GM23338 (cell line): ENCODE measurements at regions not wholly inside any gene's neighbourhood (a gene's known extent, or its start where the extent isn't known, plus 50 kb on each side); places are given as distances from the start of the nearest gene placed in this dataset.

ENCODE experiments used
- CREB1 ChIP-seq: fragments of 250-450 bp; sonication (Bioruptor Pico); IDR thresholded peaks from 2 replicates; pipeline ENCODE4 v1.5.0; 2020; ENCODE audit warnings: low read depth, mild to moderate bottlenecking, moderate library complexity
- EZH2 ChIP-seq: fragments of 200-600 bp; sonication (generic); IDR thresholded peaks from one replicate; pipeline ENCODE4 v1.8.0; 2017; ENCODE audit warnings: antibody characterized with exemption, mild to moderate bottlenecking, low read depth; ENCODE audit not compliant: unreplicated experiment
- EZH2phosphoT487 ChIP-seq: fragments of 200-600 bp; sonication (generic); IDR thresholded peaks from one replicate; pipeline ENCODE4 v1.8.1; 2018; ENCODE audit warnings: antibody characterized with exemption; ENCODE audit not compliant: unreplicated experiment
- JUNB ChIP-seq: IDR thresholded peaks from one replicate; pipeline ENCODE4 v1.6.1; 2016; ENCODE audit warnings: antibody characterized with exemption; ENCODE audit not compliant: unreplicated experiment
- NANOG ChIP-seq: IDR thresholded peaks from 2 replicates; pipeline ENCODE4 v1.6.1; 2016; ENCODE audit warnings: antibody characterized with exemption, borderline replicate concordance
- POLR2AphosphoS5 ChIP-seq: IDR thresholded peaks from 2 replicates; pipeline ENCODE4 v1.6.1; 2016; ENCODE audit warnings: antibody characterized with exemption, low read depth
- TF ChIP-seq, protein P1 (sequence below), 2 experiments: fragments of 200-600 bp in 1 of 2; sonication (generic) in 1 of 2; conservative IDR thresholded peaks; 2 replicates each; pipeline versions ENCODE4 v1.5.1 to v1.6.1; 2016 to 2017; ENCODE audit warnings: antibody characterized with exemption in 2 of 2, low read depth in 2 of 2, mild to moderate bottlenecking in 2 of 2, moderate library complexity in 1 of 2
- TF ChIP-seq, protein P2 (sequence below): IDR thresholded peaks from one replicate; pipeline ENCODE4 v1.6.1; 2018; ENCODE audit warnings: antibody characterized with exemption; ENCODE audit not compliant: unreplicated experiment
- TF ChIP-seq, protein P3 (sequence below): IDR thresholded peaks from 2 replicates; pipeline ENCODE4 v1.6.1; 2016; ENCODE audit warnings: antibody characterized with exemption

DNA sequence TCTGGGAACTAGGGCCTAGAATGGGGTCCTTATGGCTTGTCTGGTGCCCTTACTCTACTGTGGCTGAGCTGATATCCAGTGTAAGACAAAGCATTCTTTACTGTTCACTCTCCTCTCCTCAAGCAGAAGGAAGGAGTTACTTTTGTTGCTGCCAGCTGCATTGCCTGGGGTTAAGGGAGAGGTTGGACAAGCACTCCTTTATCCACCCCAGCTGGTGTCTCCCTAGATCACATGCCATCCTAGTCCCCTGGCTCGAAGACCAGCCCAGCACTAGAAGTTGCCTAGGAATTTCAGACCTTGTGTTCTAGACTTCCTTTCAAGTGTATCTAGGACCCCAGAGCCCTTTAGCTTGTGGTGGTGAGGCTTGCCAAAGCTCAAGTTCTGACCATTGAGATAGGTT lies 1051.5 kb upstream of the C9orf72 start:
- TF ChIP-seq, protein P1, sequence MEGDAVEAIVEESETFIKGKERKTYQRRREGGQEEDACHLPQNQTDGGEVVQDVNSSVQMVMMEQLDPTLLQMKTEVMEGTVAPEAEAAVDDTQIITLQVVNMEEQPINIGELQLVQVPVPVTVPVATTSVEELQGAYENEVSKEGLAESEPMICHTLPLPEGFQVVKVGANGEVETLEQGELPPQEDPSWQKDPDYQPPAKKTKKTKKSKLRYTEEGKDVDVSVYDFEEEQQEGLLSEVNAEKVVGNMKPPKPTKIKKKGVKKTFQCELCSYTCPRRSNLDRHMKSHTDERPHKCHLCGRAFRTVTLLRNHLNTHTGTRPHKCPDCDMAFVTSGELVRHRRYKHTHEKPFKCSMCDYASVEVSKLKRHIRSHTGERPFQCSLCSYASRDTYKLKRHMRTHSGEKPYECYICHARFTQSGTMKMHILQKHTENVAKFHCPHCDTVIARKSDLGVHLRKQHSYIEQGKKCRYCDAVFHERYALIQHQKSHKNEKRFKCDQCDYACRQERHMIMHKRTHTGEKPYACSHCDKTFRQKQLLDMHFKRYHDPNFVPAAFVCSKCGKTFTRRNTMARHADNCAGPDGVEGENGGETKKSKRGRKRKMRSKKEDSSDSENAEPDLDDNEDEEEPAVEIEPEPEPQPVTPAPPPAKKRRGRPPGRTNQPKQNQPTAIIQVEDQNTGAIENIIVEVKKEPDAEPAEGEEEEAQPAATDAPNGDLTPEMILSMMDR (conservative IDR thresholded peaks at IDR 0.05; ENCODE audit: low read depth in 2 of 2): no peak
- TF ChIP-seq POLR2AphosphoS5: no peak
- no peak for TF ChIP-seq EZH2
- no peak for TF ChIP-seq JUNB
- TF ChIP-seq, protein P2, sequence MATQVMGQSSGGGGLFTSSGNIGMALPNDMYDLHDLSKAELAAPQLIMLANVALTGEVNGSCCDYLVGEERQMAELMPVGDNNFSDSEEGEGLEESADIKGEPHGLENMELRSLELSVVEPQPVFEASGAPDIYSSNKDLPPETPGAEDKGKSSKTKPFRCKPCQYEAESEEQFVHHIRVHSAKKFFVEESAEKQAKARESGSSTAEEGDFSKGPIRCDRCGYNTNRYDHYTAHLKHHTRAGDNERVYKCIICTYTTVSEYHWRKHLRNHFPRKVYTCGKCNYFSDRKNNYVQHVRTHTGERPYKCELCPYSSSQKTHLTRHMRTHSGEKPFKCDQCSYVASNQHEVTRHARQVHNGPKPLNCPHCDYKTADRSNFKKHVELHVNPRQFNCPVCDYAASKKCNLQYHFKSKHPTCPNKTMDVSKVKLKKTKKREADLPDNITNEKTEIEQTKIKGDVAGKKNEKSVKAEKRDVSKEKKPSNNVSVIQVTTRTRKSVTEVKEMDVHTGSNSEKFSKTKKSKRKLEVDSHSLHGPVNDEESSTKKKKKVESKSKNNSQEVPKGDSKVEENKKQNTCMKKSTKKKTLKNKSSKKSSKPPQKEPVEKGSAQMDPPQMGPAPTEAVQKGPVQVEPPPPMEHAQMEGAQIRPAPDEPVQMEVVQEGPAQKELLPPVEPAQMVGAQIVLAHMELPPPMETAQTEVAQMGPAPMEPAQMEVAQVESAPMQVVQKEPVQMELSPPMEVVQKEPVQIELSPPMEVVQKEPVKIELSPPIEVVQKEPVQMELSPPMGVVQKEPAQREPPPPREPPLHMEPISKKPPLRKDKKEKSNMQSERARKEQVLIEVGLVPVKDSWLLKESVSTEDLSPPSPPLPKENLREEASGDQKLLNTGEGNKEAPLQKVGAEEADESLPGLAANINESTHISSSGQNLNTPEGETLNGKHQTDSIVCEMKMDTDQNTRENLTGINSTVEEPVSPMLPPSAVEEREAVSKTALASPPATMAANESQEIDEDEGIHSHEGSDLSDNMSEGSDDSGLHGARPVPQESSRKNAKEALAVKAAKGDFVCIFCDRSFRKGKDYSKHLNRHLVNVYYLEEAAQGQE: no peak
- no peak for TF ChIP-seq CREB1
- TF ChIP-seq NANOG: no peak
- no peak for TF ChIP-seq EZH2phosphoT487
- TF ChIP-seq, protein P3, sequence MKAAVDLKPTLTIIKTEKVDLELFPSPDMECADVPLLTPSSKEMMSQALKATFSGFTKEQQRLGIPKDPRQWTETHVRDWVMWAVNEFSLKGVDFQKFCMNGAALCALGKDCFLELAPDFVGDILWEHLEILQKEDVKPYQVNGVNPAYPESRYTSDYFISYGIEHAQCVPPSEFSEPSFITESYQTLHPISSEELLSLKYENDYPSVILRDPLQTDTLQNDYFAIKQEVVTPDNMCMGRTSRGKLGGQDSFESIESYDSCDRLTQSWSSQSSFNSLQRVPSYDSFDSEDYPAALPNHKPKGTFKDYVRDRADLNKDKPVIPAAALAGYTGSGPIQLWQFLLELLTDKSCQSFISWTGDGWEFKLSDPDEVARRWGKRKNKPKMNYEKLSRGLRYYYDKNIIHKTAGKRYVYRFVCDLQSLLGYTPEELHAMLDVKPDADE: no peak
